Mesendoderm (in vitro differentiated cells): ENCODE measurements at regions not wholly inside any gene's neighbourhood (a gene's known extent, or its start where the extent isn't known, plus 50 kb on each side); places are given as distances from the start of the nearest gene placed in this dataset.

Source experiments
- DNase-seq: peaks from one replicate; pipeline ENCODE4 v3.0.0; 2013
- H2AK5ac ChIP-seq: 2 replicates; pipeline ENCODE4 v1.6.1; 2013; ENCODE audit warnings: low read length, inconsistent platforms
- H2BK120ac ChIP-seq: 2 replicates; pipeline ENCODE4 v1.6.1; 2013; ENCODE audit warnings: low read depth, mild to moderate bottlenecking, low read length, moderate library complexity, mixed read lengths
- H2BK15ac ChIP-seq: replicated peaks from 2 replicates; pipeline ENCODE4 v1.6.1; 2013; ENCODE audit warnings: low read depth, mild to moderate bottlenecking, moderate library complexity
- H2BK5ac ChIP-seq: 2 replicates; pipeline ENCODE4 v1.6.1; 2013; ENCODE audit warnings: low read length, inconsistent platforms
- H3K18ac ChIP-seq: 2 replicates; pipeline ENCODE4 v1.6.1; 2013; ENCODE audit warnings: mild to moderate bottlenecking, low read length, mixed read lengths
- H3K23ac ChIP-seq: one replicate; pipeline ENCODE4 v1.6.1; 2013; ENCODE audit warnings: low read length
- H3K27ac ChIP-seq: 2 replicates; pipeline ENCODE4 v1.5.1; 2013; ENCODE audit warnings: low read depth, mild to moderate bottlenecking, inconsistent platforms, low read length, moderate library complexity
- H3K27me3 ChIP-seq: 2 replicates; pipeline ENCODE4 v1.6.1; 2013; ENCODE audit warnings: low read length, control low read depth, mild to moderate bottlenecking, inconsistent platforms; ENCODE audit not compliant: insufficient read depth, poor library complexity
- H3K36me3 ChIP-seq: 2 replicates; pipeline ENCODE4 v1.6.1; 2013; ENCODE audit warnings: low read length, inconsistent platforms; ENCODE audit not compliant: control insufficient read depth, insufficient read depth
- H3K4ac ChIP-seq: one replicate; pipeline ENCODE4 v1.6.1; 2013; ENCODE audit warnings: low read depth, mild to moderate bottlenecking, low read length, moderate library complexity
- H3K4me1 ChIP-seq: 2 replicates; pipeline ENCODE4 v1.6.1; 2013; ENCODE audit warnings: low read depth, low read length, inconsistent platforms; ENCODE audit not compliant: control insufficient read depth
- H3K4me2 ChIP-seq: 2 replicates; pipeline ENCODE4 v1.6.1; 2013; ENCODE audit warnings: low read length
- H3K4me3 ChIP-seq: 2 replicates; pipeline ENCODE4 v1.5.1; 2013; ENCODE audit warnings: mild to moderate bottlenecking, low read length
- H3K56ac ChIP-seq: one replicate; pipeline ENCODE4 v1.6.1; 2013; ENCODE audit warnings: low read length
- H3K79me1 ChIP-seq: 2 replicates; pipeline ENCODE4 v1.6.1; 2013; ENCODE audit warnings: low read length, inconsistent platforms
- H3K79me2 ChIP-seq: 2 replicates; pipeline ENCODE4 v1.6.1; 2013; ENCODE audit warnings: mild to moderate bottlenecking, low read length; ENCODE audit not compliant: control insufficient read depth, insufficient read depth
- H3K9ac ChIP-seq: 2 replicates; pipeline ENCODE4 v1.6.1; 2013; ENCODE audit warnings: low read length, inconsistent platforms
- H4K5ac ChIP-seq: one replicate; pipeline ENCODE4 v1.6.1; 2013; ENCODE audit warnings: low read length
- H4K8ac ChIP-seq: one replicate; pipeline ENCODE4 v1.6.1; 2013; ENCODE audit warnings: low read depth, mild to moderate bottlenecking, control low read depth, low read length, moderate library complexity
- WGBS: extraction: QIAGEN DNeasy Blood & Tissue Kit; methylation state at CpG from one replicate; pipeline ENCODE4 v1.1.7; 2013; ENCODE audit warnings: low lambda C conversion rate, missing lambda C conversion rate; ENCODE audit not compliant: insufficient coverage; ENCODE audit errors: extremely low coverage; 5-methylcytosine and 5-hydroxymethylcytosine counted together

DNA sequence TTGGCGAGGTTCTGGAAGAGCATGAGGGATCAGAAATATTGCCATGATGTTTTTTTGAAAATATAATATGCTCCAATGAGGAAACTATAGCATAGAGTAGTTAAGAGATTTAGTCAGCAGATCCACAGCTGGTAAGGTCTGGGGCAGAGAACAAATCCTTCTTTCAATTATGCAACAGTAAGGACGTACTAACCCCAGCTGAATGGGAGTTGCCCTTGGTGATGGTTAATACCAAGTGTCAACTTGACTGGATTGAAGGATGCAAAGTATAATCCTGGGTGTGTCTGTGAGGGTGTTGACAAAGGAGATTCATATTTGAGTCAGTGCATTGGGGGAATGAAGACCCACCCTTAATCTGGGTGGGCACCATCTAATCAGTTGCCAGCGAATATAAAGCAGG, 745.5 kb upstream of the NRSN1 start:
- no peak overlapping the region for H3K4me3 ChIP-seq
- no peak overlapping the region for H3K27ac ChIP-seq
- no peak overlapping the region for H3K18ac ChIP-seq
- no peaks in the 10 kb centered on the region for H3K4me1 ChIP-seq
- H3K9ac ChIP-seq: no peak overlapping the region
- DNase-seq: no peak
- no peak overlapping the region for H2BK15ac ChIP-seq
- H2AK5ac ChIP-seq: no peak overlapping the region
- no peaks in the 10 kb centered on the region for H3K27me3 ChIP-seq
- no peak overlapping the region for H2BK120ac ChIP-seq
- no peak overlapping the region for H3K4ac ChIP-seq
- no peak overlapping the region for H3K4me2 ChIP-seq
- H2BK5ac ChIP-seq: no peak overlapping the region
- no CpG with 5 or more reads among the region's 3 CpGs for WGBS
- H4K5ac ChIP-seq: no peak overlapping the region
- no peak overlapping the region for H3K23ac ChIP-seq
- H3K79me2 ChIP-seq: no peaks in the 10 kb centered on the region
- H3K36me3 ChIP-seq: no peaks in the 10 kb centered on the region
- H3K79me1 ChIP-seq: no peaks in the 10 kb centered on the region
- no peak overlapping the region for H4K8ac ChIP-seq
- H3K56ac ChIP-seq: no peak overlapping the region

GRCh38 chr6:23388086-23388783, 737.8 kb upstream of the NRSN1 start:
- H3K4me2 ChIP-seq: no peak overlapping the region
- H2BK5ac ChIP-seq: no peak overlapping the region
- H2BK15ac ChIP-seq: no peak overlapping the region
- H3K27ac ChIP-seq: no peak overlapping the region
- no peaks in the 10 kb centered on the region for H3K4me1 ChIP-seq
- H2BK120ac ChIP-seq: no peak overlapping the region
- H3K9ac ChIP-seq: no peak overlapping the region
- H3K18ac ChIP-seq: no peak overlapping the region
- H4K8ac ChIP-seq: no peak overlapping the region
- H3K36me3 ChIP-seq: no peaks in the 10 kb centered on the region
- no peak overlapping the region for H3K4ac ChIP-seq
- no peak overlapping the region for H3K4me3 ChIP-seq
- WGBS: no CpG with 5 or more reads among the region's 11 CpGs
- H3K79me1 ChIP-seq: no peaks in the 10 kb centered on the region
- H3K79me2 ChIP-seq: no peaks in the 10 kb centered on the region
- H2AK5ac ChIP-seq: no peak overlapping the region
- no peak overlapping the region for H3K23ac ChIP-seq
- no peak overlapping the region for H3K56ac ChIP-seq
- DNase-seq: no peak
- no peaks in the 10 kb centered on the region for H3K27me3 ChIP-seq
- no peak overlapping the region for H4K5ac ChIP-seq

DNA sequence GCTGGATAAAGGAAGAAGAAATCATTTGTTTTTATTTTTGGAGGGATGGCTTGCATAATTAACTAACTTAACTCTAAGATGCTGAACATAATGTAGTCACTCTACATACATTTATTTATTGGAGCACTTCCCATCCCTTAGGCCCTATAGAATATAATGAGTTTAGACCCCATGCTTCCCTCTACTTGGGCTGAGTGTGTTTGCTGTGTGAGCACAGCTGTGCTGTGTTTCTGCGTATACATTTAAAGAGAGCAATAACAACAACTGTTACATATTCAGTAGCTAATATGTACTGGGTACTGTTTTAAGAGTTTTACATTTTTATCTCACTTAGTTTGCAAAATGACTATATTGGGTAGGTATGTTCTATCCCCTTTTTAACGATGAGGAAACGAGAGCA, 736.6 kb upstream of the NRSN1 start:
- no peak overlapping the region for H3K4me3 ChIP-seq
- H3K4me2 ChIP-seq: no peak overlapping the region
- H3K79me2 ChIP-seq: no peaks in the 10 kb centered on the region
- no peak overlapping the region for H2BK120ac ChIP-seq
- no peak overlapping the region for H2BK15ac ChIP-seq
- H3K4ac ChIP-seq: no peak overlapping the region
- DNase-seq: no peak
- no peaks in the 10 kb centered on the region for H3K27me3 ChIP-seq
- H4K5ac ChIP-seq: no peak overlapping the region
- H3K23ac ChIP-seq: no peak overlapping the region
- H3K9ac ChIP-seq: no peak overlapping the region
- no peaks in the 10 kb centered on the region for H3K36me3 ChIP-seq
- no peak overlapping the region for H2BK5ac ChIP-seq
- H3K79me1 ChIP-seq: no peaks in the 10 kb centered on the region
- H2AK5ac ChIP-seq: no peak overlapping the region
- H4K8ac ChIP-seq: no peak overlapping the region
- no peak overlapping the region for H3K56ac ChIP-seq
- no CpG with 5 or more reads among the region's 3 CpGs for WGBS
- H3K4me1 ChIP-seq: no peaks in the 10 kb centered on the region
- no peak overlapping the region for H3K18ac ChIP-seq
- no peak overlapping the region for H3K27ac ChIP-seq

GRCh38 chr6:23390221-23390620, 735.8 kb upstream of the NRSN1 start:
- Histone ChIP-seq H2BK5ac (no peak overlapping the region), H3K4ac (no peak overlapping the region), H3K4me2 (no peak overlapping the region), H3K79me1 (no peaks in the 10 kb centered on the region), H2BK120ac (no peak overlapping the region), H3K23ac (no peak overlapping the region), H3K18ac (no peak overlapping the region), H3K27me3 (no peaks in the 10 kb centered on the region), H2BK15ac (no peak overlapping the region), H3K4me1 (no peaks in the 10 kb centered on the region), H3K4me3 (no peak overlapping the region), H3K56ac (no peak overlapping the region), H2AK5ac (no peak overlapping the region), H3K9ac (no peak overlapping the region), H4K5ac (no peak overlapping the region), H3K36me3 (no peaks in the 10 kb centered on the region), H3K79me2 (no peaks in the 10 kb centered on the region), H4K8ac (no peak overlapping the region), H3K27ac (no peak overlapping the region)
- no CpG with 5 or more reads among the region's 2 CpGs for WGBS
- no peak for DNase-seq

DNA sequence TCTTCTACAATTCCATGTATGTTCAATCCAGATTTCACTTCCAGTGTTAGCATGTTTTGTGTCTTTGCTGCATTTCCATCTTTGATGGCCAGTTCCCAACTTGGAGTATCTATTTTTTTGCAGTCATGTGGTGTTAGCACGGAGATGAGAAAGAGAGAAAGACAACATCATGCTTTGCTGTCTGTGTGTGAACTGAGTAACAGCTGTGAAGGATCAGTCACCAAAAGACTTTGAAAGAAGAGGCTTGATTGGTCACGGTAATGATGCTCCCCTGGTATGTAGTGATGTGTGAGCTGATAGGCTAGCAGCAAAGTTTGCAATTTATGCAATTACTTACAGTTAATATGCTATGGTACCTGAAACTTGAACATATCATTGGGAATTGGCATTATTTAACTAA, 731.3 kb upstream of the NRSN1 start:
- Histone ChIP-seq H3K18ac (no peak overlapping the region), H2BK15ac (no peak overlapping the region), H3K36me3 (no peaks in the 10 kb centered on the region), H3K9ac (no peak overlapping the region), H3K56ac (no peak overlapping the region), H4K5ac (no peak overlapping the region), H2BK5ac (no peak overlapping the region), H3K4me3 (no peak overlapping the region), H3K27me3 (no peaks in the 10 kb centered on the region), H3K27ac (no peak overlapping the region), H3K4ac (no peak overlapping the region), H2BK120ac (no peak overlapping the region), H4K8ac (no peak overlapping the region), H3K23ac (no peak overlapping the region), H3K79me2 (no peaks in the 10 kb centered on the region), H3K4me2 (no peak overlapping the region), H2AK5ac (no peak overlapping the region), H3K4me1 (no peaks in the 10 kb centered on the region), H3K79me1 (no peaks in the 10 kb centered on the region)
- no peak for DNase-seq
- WGBS: no CpG with 5 or more reads among the region's 2 CpGs

DNA sequence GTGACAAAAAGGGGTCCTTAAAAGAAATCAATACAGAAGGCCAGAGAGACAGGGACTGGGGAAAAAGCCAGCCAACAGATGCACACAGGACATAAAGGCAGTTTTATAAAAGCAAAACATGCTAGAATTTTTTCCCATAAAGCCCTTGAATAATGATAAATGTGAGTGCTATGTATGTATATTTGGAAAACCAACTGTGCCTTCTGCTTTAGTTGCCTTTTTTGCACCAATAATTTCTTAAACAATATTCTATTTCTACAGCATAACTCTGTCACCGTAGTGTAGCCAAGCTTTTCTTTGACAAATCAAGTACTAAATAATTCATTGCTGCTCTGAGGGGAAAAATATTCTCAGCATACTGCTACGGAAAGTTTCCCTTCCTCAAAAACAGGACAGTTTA, 730.6 kb upstream of the NRSN1 start:
- H2AK5ac ChIP-seq: no peak overlapping the region
- H2BK5ac ChIP-seq: no peak overlapping the region
- no peak for DNase-seq
- WGBS: no CpG with 5 or more reads among the region's 2 CpGs
- no peak overlapping the region for H2BK120ac ChIP-seq
- H3K36me3 ChIP-seq: no peaks in the 10 kb centered on the region
- H3K27me3 ChIP-seq: no peaks in the 10 kb centered on the region
- no peaks in the 10 kb centered on the region for H3K79me1 ChIP-seq
- no peak overlapping the region for H3K4ac ChIP-seq
- H3K79me2 ChIP-seq: no peaks in the 10 kb centered on the region
- H2BK15ac ChIP-seq: no peak overlapping the region
- no peak overlapping the region for H4K5ac ChIP-seq
- H3K23ac ChIP-seq: no peak overlapping the region
- H3K4me3 ChIP-seq: no peak overlapping the region
- no peak overlapping the region for H3K9ac ChIP-seq
- H3K4me1 ChIP-seq: no peaks in the 10 kb centered on the region
- no peak overlapping the region for H3K4me2 ChIP-seq
- H4K8ac ChIP-seq: no peak overlapping the region
- no peak overlapping the region for H3K27ac ChIP-seq
- no peak overlapping the region for H3K56ac ChIP-seq
- H3K18ac ChIP-seq: no peak overlapping the region
